Activated CD4-positive, alpha-beta T cell treated with anti-CD3 and anti-CD28 coated beads for 4 hours (primary cell): ENCODE measurements at regions not wholly inside any gene's neighbourhood (a gene's known extent, or its start where the extent isn't known, plus 50 kb on each side); places are given as distances from the start of the nearest gene placed in this dataset.

Experiments used
- DNase-seq, 2 donors: peaks; one replicate each; pipeline ENCODE4 v3.0.0-alpha.2; 2020

GRCh38 chr15:91562698-91563097 is 290.8 kb upstream of the SLCO3A1 start:
- no peak for DNase-seq

- DNase-seq, result no peak
Measured at GRCh38 chr15:91564631-91565030, 288.9 kb upstream of the SLCO3A1 start.

GRCh38 chr15:91566141-91566540 is 287.4 kb upstream of the SLCO3A1 start:
- no peak for DNase-seq

- DNase-seq, result no peak
Measured at GRCh38 chr15:91568036-91568435, 285.5 kb upstream of the SLCO3A1 start.

- no peak for DNase-seq
Measured at GRCh38 chr15:91572110-91572509, 281.4 kb upstream of the SLCO3A1 start.

- DNase-seq, result no peak
Measured at GRCh38 chr15:91576096-91576495, 277.4 kb upstream of the SLCO3A1 start.

- no peak for DNase-seq
Measured at GRCh38 chr15:91578511-91578910, 275.0 kb upstream of the SLCO3A1 start.

- DNase-seq, result no peak
Measured at GRCh38 chr15:91584895-91585294, 268.6 kb upstream of the SLCO3A1 start.

- no peak for DNase-seq
Measured at GRCh38 chr15:91586560-91586959, 266.9 kb upstream of the SLCO3A1 start.

- DNase-seq, result no peak
Measured at GRCh38 chr15:91589360-91589759, 264.1 kb upstream of the SLCO3A1 start.

- no peak for DNase-seq
Measured at GRCh38 chr15:91592567-91592966, 260.9 kb upstream of the SLCO3A1 start.

GRCh38 chr15:91593067-91593466 is 260.4 kb upstream of the SLCO3A1 start:
- DNase-seq, result no peak

GRCh38 chr15:91593653-91594052 is 259.9 kb upstream of the SLCO3A1 start:
- DNase-seq, result no peak

- DNase-seq, result no peak
Measured at GRCh38 chr15:91599261-91599660, 254.2 kb upstream of the SLCO3A1 start.

- no peak for DNase-seq
Measured at GRCh38 chr15:91603384-91604080, 250.0 kb upstream of the SLCO3A1 start.

- no peak for DNase-seq
Measured at GRCh38 chr15:91604122-91604521, 249.4 kb upstream of the SLCO3A1 start.

GRCh38 chr15:91605576-91605975 is 247.9 kb upstream of the SLCO3A1 start:
- no peak for DNase-seq

GRCh38 chr15:91609231-91609630 is 244.3 kb upstream of the SLCO3A1 start:
- no peak for DNase-seq

- DNase-seq, result no peak
Measured at GRCh38 chr15:91609966-91610365, 243.5 kb upstream of the SLCO3A1 start.

- DNase-seq, result no peak
Measured at GRCh38 chr15:91611561-91612323, 241.8 kb upstream of the SLCO3A1 start.

- no peak for DNase-seq
Measured at GRCh38 chr15:91620229-91620628, 233.3 kb upstream of the SLCO3A1 start.

- no peak for DNase-seq
Measured at GRCh38 chr15:91622235-91622634, 231.3 kb upstream of the SLCO3A1 start.

GRCh38 chr15:91622711-91623342 is 230.7 kb upstream of the SLCO3A1 start:
- no peak for DNase-seq

GRCh38 chr15:91624353-91624968 is 229.0 kb upstream of the SLCO3A1 start:
- no peak for DNase-seq
